Tibial artery (tissue), 4 donors: ENCODE measurements at regions not wholly inside any gene's neighbourhood (a gene's known extent, or its start where the extent isn't known, plus 50 kb on each side); places are given as distances from the start of the nearest gene placed in this dataset.

Experiments used
- DNase-seq, 2 donors: peaks; one replicate each; pipeline ENCODE4 v3.0.0-alpha.2; 2019
- H3K27ac ChIP-seq, 2 donors: fragments of 200-600 bp; sonication (generic) in 1 of 2; 1 replicate in 1 of 2; 2 replicates in 1 of 2; pipeline ENCODE4 v1.5.1; 2018 to 2019; ENCODE audit warnings: mild to moderate bottlenecking in 1 of 2
- H3K27me3 ChIP-seq, 2 donors: fragments of 200-600 bp; sonication (generic) in 1 of 2; one replicate each; pipeline versions ENCODE4 v1.5.1 to v1.6.0; 2016 to 2019
- H3K36me3 ChIP-seq, 3 donors: fragments of 200-600 bp; sonication (generic) in 2 of 3; one replicate each; pipeline ENCODE4 v1.5.1; 2016 to 2019; ENCODE audit warnings: mild to moderate bottlenecking in 2 of 3
- H3K4me1 ChIP-seq, 4 donors: fragments of 200-600 bp; sonication (generic) in 2 of 4; 1 replicate in 3 of 4; 2 replicates in 1 of 4; pipeline ENCODE4 v1.5.1; 2016 to 2019
- H3K4me3 ChIP-seq, 2 donors: fragments of 200-600 bp; sonication (generic) in 1 of 2; 1 replicate in 1 of 2; 2 replicates in 1 of 2; pipeline ENCODE4 v1.5.1; 2018 to 2019; ENCODE audit warnings: mild to moderate bottlenecking in 2 of 2
- H3K9me3 ChIP-seq, 3 donors: fragments of 200-600 bp; sonication (generic) in 1 of 3; one replicate each; pipeline ENCODE4 v1.5.1; 2016 to 2019
- CTCF ChIP-seq, 2 experiments: fragments of 200-600 bp in 1 of 2; fragments of 450-650 bp in 1 of 2; IDR thresholded peaks; one replicate each; pipeline ENCODE4 v1.5.1; 2017 to 2019; ENCODE audit warnings: antibody characterized with exemption in 2 of 2, mild to moderate bottlenecking in 1 of 2, moderate library complexity in 1 of 2
- intact Hi-C: fragments of 100-400 bp; cut with DNase I; formaldehyde crosslinking; loops from one replicate; pipeline ENCODE4 v1.15.0; 2023; ENCODE audit warnings: low total_unique reads

GRCh38 chr14:65943916-65944410 lies 531.4 kb downstream of the FUT8 start:
- peaks cover 0 to 15% of the 10 kb centered on the region in 2 donors for H3K27me3 ChIP-seq
- H3K9me3 ChIP-seq, result no peaks in the 10 kb centered on the region
- no peak for TF ChIP-seq CTCF (IDR thresholded peaks at IDR 0.05)
- no peak for DNase-seq
- no peak overlapping the region for H3K27ac ChIP-seq
- intact Hi-C loops, result no loop called here
- H3K4me1 ChIP-seq, result no peaks in the 10 kb centered on the region
- H3K36me3 ChIP-seq, result no peaks in the 10 kb centered on the region
- H3K4me3 ChIP-seq, result no peak overlapping the region

- DNase-seq, result no peak
- no peak for TF ChIP-seq CTCF (IDR thresholded peaks at IDR 0.05)
- intact Hi-C loops, result no loop called here
Measured at GRCh38 chr14:65945327-65945726, 532.8 kb downstream of the FUT8 start.

GRCh38 chr14:65946494-65946893 lies 534.0 kb downstream of the FUT8 start:
- Histone ChIP-seq H3K4me3 (no peak overlapping the region), H3K4me1 (no peaks in the 10 kb centered on the region), H3K9me3 (no peaks in the 10 kb centered on the region), H3K27ac (no peak overlapping the region), H3K36me3 (no peaks in the 10 kb centered on the region), H3K27me3 (peaks cover 0 to 15% of the 10 kb centered on the region in 2 donors)
- TF ChIP-seq CTCF (IDR thresholded peaks at IDR 0.05), result no peak
- intact Hi-C loops, result no loop called here
- no peak for DNase-seq

More at GRCh38 chr14:65945327-65945726, 532.8 kb downstream of the FUT8 start:
- Histone ChIP-seq H3K36me3 (no peaks in the 10 kb centered on the region), H3K9me3 (no peaks in the 10 kb centered on the region), H3K27ac (no peak overlapping the region), H3K27me3 (peaks cover 0 to 15% of the 10 kb centered on the region in 2 donors), H3K4me3 (no peak overlapping the region), H3K4me1 (no peaks in the 10 kb centered on the region)

- intact Hi-C loops, result no loop called here
- Histone ChIP-seq H3K9me3 (no peaks in the 10 kb centered on the region), H3K27ac (no peak overlapping the region), H3K36me3 (no peaks in the 10 kb centered on the region), H3K4me1 (no peaks in the 10 kb centered on the region), H3K27me3 (peaks cover 0 to 15% of the 10 kb centered on the region in 2 donors), H3K4me3 (no peak overlapping the region)
- TF ChIP-seq CTCF (IDR thresholded peaks at IDR 0.05), result no peak
- no peak for DNase-seq
Measured at GRCh38 chr14:65948302-65948701, 535.8 kb downstream of the FUT8 start.

GRCh38 chr14:65949711-65950516 lies 536.3 kb upstream of the CCDC196 start:
- H3K9me3 ChIP-seq, result no peaks in the 10 kb centered on the region
- no peak for TF ChIP-seq CTCF (IDR thresholded peaks at IDR 0.05)
- peaks cover 0 to 15% of the 10 kb centered on the region in 2 donors for H3K27me3 ChIP-seq
- no peak overlapping the region for H3K27ac ChIP-seq
- intact Hi-C loops, result no loop called here
- H3K4me1 ChIP-seq, result no peaks in the 10 kb centered on the region
- no peak for DNase-seq
- no peaks in the 10 kb centered on the region for H3K36me3 ChIP-seq
- no peak overlapping the region for H3K4me3 ChIP-seq
